Osteocyte (in vitro differentiated cells): ENCODE measurements at regions not wholly inside any gene's neighbourhood (a gene's known extent, or its start where the extent isn't known, plus 50 kb on each side); places are given as distances from the start of the nearest gene placed in this dataset.

Experiments used
- DNase-seq: peaks from one replicate; pipeline ENCODE4 v3.0.0; 2021; ENCODE audit warnings: mixed read lengths; ENCODE audit not compliant: unreplicated experiment; ENCODE audit errors: extremely low spot score
- H3K27ac Mint-ChIP-seq: one replicate; pipeline ENCODE4 v1.8.0; 2021; ENCODE audit warnings: mild to moderate bottlenecking, mixed read lengths; ENCODE audit not compliant: unreplicated experiment
- H3K27me3 Mint-ChIP-seq: one replicate; pipeline ENCODE4 v1.8.0; 2021; ENCODE audit warnings: mixed read lengths; ENCODE audit not compliant: unreplicated experiment
- H3K36me3 Mint-ChIP-seq: one replicate; pipeline ENCODE4 v1.8.0; 2021; ENCODE audit warnings: mixed read lengths; ENCODE audit not compliant: unreplicated experiment
- H3K4me1 Mint-ChIP-seq: one replicate; pipeline ENCODE4 v1.8.0; 2021; ENCODE audit warnings: mixed read lengths; ENCODE audit not compliant: unreplicated experiment
- H3K4me3 Mint-ChIP-seq: one replicate; pipeline ENCODE4 v1.8.0; 2021; ENCODE audit warnings: mild to moderate bottlenecking, moderate library complexity, mixed read lengths; ENCODE audit not compliant: unreplicated experiment
- H3K9me3 Mint-ChIP-seq: one replicate; pipeline ENCODE4 v1.8.0; 2021; ENCODE audit warnings: mixed read lengths; ENCODE audit not compliant: unreplicated experiment
- TF ChIP-seq, protein P1 (sequence below): fragments of 200-600 bp; sonication (generic); IDR thresholded peaks from 2 replicates; pipeline ENCODE4 v1.5.0; 2021; ENCODE audit warnings: antibody characterized with exemption, mild to moderate bottlenecking, moderate library complexity

DNA sequence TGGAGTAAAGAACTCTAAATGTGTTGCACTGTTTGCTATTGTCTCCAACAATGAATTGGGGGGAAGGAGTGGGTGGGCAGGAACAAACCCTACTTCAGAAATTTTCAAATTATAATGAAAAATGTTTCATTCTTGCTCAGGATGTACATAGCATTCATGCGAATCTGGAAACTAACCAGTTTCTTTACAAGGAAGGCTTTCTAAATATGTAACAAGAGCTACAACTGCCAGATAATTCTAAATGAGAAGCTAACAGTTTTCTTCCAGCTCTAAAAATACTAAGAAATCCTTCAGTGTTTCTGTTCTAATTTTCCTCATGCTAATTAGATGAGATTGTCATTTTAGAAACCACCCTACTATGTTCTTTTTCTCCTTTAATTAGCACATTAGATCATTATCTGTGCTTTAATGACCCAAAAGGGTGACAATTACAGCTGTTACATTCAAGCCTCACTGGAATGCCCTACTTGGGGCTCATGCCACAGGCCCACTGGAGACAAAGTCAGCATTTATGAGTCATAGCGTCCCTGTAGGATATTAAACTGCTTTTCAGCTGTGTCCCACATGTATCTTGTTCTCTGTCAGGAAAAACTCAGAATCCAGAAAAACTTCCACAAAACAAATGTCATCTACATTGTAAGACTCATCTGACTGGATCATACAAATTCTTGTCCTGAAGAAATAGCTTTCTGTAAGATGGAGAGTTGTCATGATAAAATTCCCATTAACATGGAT is 804.6 kb upstream of the CXADR start:
- Mint-ChIP-seq H3K4me3 (no peak overlapping the region), H3K27ac (peak overlapping the region; percentile 61), H3K36me3 (no peaks in the 10 kb centered on the region), H3K9me3 (peaks cover 5% of the 10 kb centered on the region), H3K4me1 (peaks cover 32% of the 10 kb centered on the region), H3K27me3 (no peaks in the 10 kb centered on the region)
- DNase-seq = no peak
- TF ChIP-seq, protein P1, sequence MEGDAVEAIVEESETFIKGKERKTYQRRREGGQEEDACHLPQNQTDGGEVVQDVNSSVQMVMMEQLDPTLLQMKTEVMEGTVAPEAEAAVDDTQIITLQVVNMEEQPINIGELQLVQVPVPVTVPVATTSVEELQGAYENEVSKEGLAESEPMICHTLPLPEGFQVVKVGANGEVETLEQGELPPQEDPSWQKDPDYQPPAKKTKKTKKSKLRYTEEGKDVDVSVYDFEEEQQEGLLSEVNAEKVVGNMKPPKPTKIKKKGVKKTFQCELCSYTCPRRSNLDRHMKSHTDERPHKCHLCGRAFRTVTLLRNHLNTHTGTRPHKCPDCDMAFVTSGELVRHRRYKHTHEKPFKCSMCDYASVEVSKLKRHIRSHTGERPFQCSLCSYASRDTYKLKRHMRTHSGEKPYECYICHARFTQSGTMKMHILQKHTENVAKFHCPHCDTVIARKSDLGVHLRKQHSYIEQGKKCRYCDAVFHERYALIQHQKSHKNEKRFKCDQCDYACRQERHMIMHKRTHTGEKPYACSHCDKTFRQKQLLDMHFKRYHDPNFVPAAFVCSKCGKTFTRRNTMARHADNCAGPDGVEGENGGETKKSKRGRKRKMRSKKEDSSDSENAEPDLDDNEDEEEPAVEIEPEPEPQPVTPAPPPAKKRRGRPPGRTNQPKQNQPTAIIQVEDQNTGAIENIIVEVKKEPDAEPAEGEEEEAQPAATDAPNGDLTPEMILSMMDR = no peak

DNA sequence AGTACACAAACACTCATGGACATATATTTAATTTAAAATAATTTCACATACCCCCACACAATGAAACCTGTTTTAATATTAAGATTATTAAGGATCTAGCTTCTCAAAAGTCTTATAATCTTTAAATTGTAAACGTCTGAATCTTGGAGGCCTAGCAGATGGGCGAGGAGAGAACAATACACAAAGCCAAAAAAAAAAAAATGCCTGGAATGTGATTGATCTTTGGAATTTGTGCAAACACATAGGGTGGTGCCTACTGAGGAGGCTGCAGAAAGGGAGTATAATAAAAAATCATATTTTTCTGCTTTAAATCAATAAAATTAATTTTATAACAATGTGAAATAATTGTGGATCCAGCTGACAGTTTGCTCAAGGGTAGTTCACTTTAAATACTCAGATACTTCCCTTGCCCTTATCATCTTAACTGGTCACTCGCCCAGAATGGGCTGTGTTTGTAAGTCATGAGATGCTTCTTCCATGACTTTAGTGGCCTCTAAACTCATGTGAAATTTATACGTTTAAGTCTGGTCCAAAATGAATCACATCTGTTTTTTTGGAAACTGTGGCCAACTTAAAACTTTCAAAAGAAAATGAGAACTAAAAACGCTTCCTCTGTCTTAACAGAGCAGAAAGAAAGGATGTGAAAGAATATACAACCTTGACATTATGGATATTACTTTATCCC is 802.8 kb upstream of the CXADR start:
- Mint-ChIP-seq H3K4me1 (peaks cover 34% of the 10 kb centered on the region), H3K36me3 (no peaks in the 10 kb centered on the region), H3K27me3 (no peaks in the 10 kb centered on the region), H3K9me3 (peaks cover 5% of the 10 kb centered on the region), H3K4me3 (no peak overlapping the region), H3K27ac (no peak overlapping the region)
- no peak for DNase-seq
- TF ChIP-seq, protein P1 = no peak

DNA sequence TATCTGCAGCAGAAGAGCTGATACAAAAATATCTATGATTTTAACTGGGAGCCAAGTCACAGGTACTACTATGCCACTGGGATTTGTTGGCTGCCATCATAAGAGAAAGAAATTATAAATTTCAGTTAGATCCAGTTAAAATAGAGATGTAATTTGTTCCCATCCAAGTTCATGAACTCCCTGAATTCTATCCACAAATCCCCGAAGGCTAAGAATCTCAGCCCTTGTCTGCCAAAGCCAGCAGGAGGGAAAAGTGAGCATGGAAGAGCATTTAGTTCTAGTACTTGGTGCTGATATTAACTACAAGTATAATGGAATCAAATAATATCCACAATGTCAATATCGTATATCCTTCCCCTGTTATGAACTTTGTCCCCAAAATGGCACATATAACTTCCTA is 801.1 kb upstream of the CXADR start:
- H3K4me1 Mint-ChIP-seq = peaks cover 34% of the 10 kb centered on the region
- DNase-seq = no peak
- H3K9me3 Mint-ChIP-seq = peaks cover 12% of the 10 kb centered on the region
- no peaks in the 10 kb centered on the region for H3K36me3 Mint-ChIP-seq
- H3K27ac Mint-ChIP-seq = no peak overlapping the region
- H3K4me3 Mint-ChIP-seq = no peak overlapping the region
- H3K27me3 Mint-ChIP-seq = no peaks in the 10 kb centered on the region
- TF ChIP-seq, protein P1 = no peak

DNA sequence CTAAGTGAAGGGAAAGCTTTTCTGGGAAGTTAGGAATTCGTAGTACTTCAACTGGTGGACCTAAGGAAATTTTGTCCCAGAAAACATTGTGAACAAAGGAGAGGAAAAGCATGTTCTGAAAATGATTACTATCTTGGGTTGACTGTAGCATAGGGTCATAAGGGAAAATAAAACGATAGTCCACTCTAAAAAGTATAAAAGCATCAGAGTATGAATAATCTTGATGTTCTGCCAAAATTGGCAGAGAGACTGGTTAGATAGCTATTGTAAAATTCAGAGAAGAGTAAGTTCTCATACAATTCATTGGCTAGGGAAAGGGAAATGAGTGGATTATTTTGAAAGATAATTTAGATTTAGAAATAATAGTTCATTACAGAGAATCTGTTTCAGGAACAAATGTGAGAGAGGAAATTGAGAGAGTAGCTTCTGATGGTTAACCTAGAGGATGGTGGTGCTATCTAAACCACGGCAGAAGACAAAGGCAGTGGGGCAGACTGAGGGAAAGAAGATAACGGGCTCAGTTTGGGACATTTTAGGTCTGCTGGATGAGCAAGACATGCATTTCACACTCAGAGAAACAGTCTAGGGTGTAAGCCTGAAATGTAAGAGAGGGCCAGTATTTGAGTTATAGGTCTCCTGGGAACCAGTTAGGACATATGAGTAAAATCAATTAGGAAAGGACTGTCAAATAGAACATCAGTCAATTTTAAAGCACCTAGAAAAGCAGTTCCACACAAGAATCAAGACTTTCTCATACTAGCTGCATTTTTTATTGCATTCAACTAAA is 799.3 kb upstream of the CXADR start:
- DNase-seq = no peak
- no peak overlapping the region for H3K27ac Mint-ChIP-seq
- no peaks in the 10 kb centered on the region for H3K27me3 Mint-ChIP-seq
- peaks cover 17% of the 10 kb centered on the region for H3K9me3 Mint-ChIP-seq
- H3K4me3 Mint-ChIP-seq = no peak overlapping the region
- peaks cover 24% of the 10 kb centered on the region for H3K4me1 Mint-ChIP-seq
- TF ChIP-seq, protein P1 = no peak
- H3K36me3 Mint-ChIP-seq = peaks cover 4% of the 10 kb centered on the region

DNA sequence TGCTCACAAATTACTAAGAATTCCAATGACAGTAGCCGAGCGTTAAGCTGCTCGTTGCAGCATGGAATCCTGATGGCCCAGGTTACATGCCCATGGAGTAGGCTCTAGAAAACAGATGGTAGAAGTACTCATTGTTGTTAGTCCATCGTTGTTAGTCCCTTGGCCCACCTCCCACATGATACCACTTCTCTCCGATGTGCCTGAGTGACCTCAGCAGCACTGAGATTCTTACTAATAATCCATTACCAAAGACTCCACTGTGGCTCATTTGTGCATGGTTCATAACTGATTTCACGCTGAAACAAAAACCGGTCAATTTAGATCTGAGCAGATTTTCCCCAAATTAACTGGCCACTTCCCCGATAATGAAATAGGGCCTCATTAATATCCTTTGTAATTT is 772.3 kb upstream of the CXADR start:
- TF ChIP-seq, protein P1 = no peak
- Mint-ChIP-seq H3K27ac (no peak overlapping the region), H3K27me3 (no peaks in the 10 kb centered on the region), H3K4me1 (peaks cover 1% of the 10 kb centered on the region), H3K36me3 (peaks cover 2% of the 10 kb centered on the region), H3K9me3 (peaks cover 4% of the 10 kb centered on the region), H3K4me3 (no peak overlapping the region)
- DNase-seq = no peak
